ENCODE measurements at regions not wholly inside any gene's neighbourhood (a gene's known extent, or its start where the extent isn't known, plus 50 kb on each side); places are given as distances from the start of the nearest gene placed in this dataset.

GRCh38 chr17:413706-414380 lies 61.2 kb upstream of the RPH3AL start:
- DNase-seq (ENCODE audit: low read depth, low spot score): peak; percentile 20

- no peak for DNase-seq (ENCODE audit: low read depth, low spot score)
Measured at GRCh38 chr17:413016-413350, 60.4 kb upstream of the RPH3AL start.

DNA sequence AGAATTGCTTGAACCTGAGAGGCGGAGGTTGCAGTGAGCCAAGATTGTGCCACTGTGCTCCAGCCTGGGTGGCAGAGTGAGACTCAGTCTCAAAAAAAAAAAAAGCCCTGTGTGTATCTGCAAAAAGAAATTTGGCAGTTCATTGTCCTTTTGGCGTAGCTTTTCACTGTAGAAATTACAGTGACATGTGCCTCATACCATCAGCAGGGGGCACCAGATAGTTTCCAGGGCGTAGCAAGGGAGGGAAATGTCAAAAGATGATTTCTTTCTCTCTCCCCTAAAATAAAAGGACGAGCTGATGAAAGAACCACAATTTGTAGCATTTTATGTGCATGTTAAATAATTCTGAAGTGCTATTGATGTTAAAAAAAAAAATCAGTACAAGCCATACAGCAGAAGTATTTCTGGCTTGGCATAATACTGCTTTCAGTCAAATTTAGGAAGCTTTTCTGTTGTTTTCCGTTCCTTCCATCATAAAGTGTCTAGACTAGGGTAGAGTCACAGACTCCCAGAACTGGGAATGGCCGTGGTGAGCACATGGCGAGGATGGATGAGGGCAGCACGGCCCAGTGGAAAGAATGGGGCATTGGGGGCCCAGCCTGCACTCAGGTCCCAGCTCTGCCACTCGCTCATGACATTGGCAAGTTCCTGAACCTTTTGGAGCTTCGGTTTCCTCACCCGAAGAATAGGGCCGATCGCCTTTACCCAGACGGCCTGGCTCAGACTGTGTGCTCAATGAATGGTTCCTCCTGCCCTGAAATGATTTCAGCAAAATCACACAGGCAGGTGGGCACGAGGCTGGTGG lies 59.8 kb upstream of the RPH3AL start:
- DNase-seq (ENCODE audit: low read depth, low spot score): no peak

GRCh38 chr17:411421-412120 lies 59.0 kb upstream of the RPH3AL start:
- DNase-seq (ENCODE audit: low read depth, low spot score): no peak

GRCh38 chr17:410543-411401 lies 58.2 kb upstream of the RPH3AL start:
- DNase-seq (ENCODE audit: low read depth, low spot score): no peak

DNA sequence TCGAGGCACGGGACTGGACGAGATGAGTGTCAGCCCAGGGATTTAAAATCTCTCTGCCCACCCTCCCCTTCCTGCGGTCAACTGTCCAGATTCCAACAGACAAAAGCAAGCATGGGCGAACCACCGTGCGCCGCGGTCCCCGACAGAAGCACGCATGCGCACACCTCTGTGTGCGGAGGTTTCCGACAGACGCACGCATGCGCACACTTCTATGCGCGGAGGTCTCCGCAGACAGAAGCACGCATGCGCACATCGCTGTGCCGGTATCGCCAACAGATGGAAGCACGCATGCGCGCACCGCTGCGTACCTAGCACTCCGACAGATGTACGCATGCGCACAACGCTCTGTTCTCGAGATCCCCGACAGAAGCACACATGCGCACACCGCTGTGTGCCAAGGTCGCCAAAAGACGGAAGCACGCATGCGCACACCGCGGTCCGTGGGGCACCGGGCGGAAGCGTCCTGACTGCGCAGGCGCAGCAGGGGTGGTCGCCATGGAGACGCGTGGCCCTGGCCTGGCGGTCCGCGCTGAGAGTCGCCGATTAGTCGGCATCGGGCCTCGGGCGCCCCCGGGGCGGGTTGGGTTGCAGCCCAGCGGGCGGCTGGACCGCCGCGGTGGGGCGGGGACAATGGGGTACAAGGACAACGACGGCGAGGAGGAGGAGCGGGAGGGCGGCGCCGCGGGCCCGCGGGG lies 57.4 kb upstream of the RPH3AL start:
- peak; percentile 89 for DNase-seq (ENCODE audit: low read depth, low spot score)

DNA sequence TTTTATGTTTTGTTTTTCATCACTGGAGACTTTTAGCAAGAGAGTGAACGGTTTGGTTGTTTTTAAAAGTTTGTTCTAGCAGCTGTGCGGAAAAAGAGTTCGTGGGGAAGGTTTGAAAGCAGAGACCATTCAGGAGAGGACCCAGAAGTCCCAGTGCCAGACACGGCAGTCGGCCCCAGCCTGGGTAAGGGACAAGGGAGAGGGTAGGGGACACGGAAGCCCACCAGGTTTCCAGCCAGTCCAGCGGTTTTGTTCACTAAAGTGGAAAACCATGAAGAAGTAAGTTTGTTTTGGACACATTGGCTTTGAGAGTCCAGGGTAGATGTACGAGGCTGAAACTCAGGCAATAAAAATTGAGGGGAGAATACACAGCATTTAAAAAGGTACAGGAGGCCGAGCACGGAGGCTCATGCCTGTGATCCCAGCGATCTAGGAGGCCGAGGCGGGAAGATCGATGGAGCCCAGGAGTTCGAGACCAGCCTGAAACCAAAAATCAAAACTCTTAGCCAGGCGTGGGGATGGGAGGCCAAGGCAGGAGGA lies 56.8 kb upstream of the RPH3AL start:
- DNase-seq (ENCODE audit: low read depth, low spot score): no peak

- DNase-seq (ENCODE audit: low read depth, low spot score): no peak
Measured at GRCh38 chr17:404703-405102, 52.1 kb upstream of the RPH3AL start.
